Endothelial cell of umbilical vein (primary cell): ENCODE measurements at regions not wholly inside any gene's neighbourhood (a gene's known extent, or its start where the extent isn't known, plus 50 kb on each side); places are given as distances from the start of the nearest gene placed in this dataset.

Experiments used
- BruUV-seq: library from RNA; stranded (reverse); fragments of 400-500 nt; replicated peaks from 2 replicates; lab custom pipeline; 2021; lab: Mats Ljungman, UMichigan
- CTCF ChIA-PET: fragments of 300-600, 350-600 bp; sonication (Branson Sonifier 250); formaldehyde crosslinking; loops from one replicate; lab custom pipeline; 2021; ENCODE audit warnings: antibody characterized with exemption, inconsistent platforms; lab: Charles Lee
- POLR2A ChIA-PET: fragments of 300-600, 350-600 bp; sonication (Branson Sonifier 250); formaldehyde crosslinking; loops from one replicate; lab custom pipeline; 2021; ENCODE audit warnings: antibody characterized with exemption, inconsistent platforms; lab: Charles Lee
- DNase-seq: peaks from one replicate; pipeline ENCODE4 v3.0.0-alpha.2; 2011; ENCODE audit warnings: low read depth, low spot score
- FAIRE-seq: peaks from 2 replicates; lab custom pipeline; 2011; peaks lifted over from hg19 to GRCh38; lab: Jason Lieb, UNC
- H2AFZ ChIP-seq: 2 replicates; pipeline ENCODE4 v1.6.0; 2012; ENCODE audit warnings: low read depth, low read length, control low read depth, inconsistent platforms
- H3K27ac ChIP-seq: 2 replicates; pipeline ENCODE4 v1.5.1; 2011; ENCODE audit warnings: low read depth, mild to moderate bottlenecking, control low read depth, low read length, moderate library complexity; ENCODE audit not compliant: insufficient read depth
- H3K27me3 ChIP-seq, 2 experiments: 2 replicates each; pipeline versions ENCODE4 v1.6.0 to v1.6.1; 2011; ENCODE audit warnings: low read length in 2 of 2, mixed read lengths in 1 of 2; ENCODE audit not compliant: control insufficient read depth in 2 of 2, insufficient read depth in 2 of 2
- H3K36me3 ChIP-seq, 2 experiments: 2 replicates in 1 of 2; 3 replicates in 1 of 2; pipeline ENCODE4 v1.5.1; 2011; ENCODE audit warnings: low read length in 2 of 2, mild to moderate bottlenecking in 1 of 2, moderate library complexity in 1 of 2; ENCODE audit not compliant: control insufficient read depth in 2 of 2, insufficient read depth in 2 of 2; ENCODE audit errors: extremely low read depth in 1 of 2
- H3K4me1 ChIP-seq: 3 replicates; pipeline ENCODE4 v1.5.1; 2011; ENCODE audit warnings: mild to moderate bottlenecking, low read length; ENCODE audit not compliant: control insufficient read depth, insufficient read depth; ENCODE audit errors: extremely low read depth
- H3K4me2 ChIP-seq: 2 replicates; pipeline ENCODE4 v1.6.1; 2011; ENCODE audit warnings: low read length, control low read depth, mixed read lengths; ENCODE audit not compliant: insufficient read depth
- H3K4me3 ChIP-seq, 3 experiments: fragments of 200-600 bp in 1 of 3; sonication (generic), shearing (Covaris generic) in 1 of 3; replicated peaks in 1 of 3; 2 replicates each; pipeline ENCODE4 v1.5.1; 2011 to 2016; ENCODE audit warnings: control low read depth in 3 of 3, low read length in 3 of 3, mild to moderate bottlenecking in 2 of 3, inconsistent platforms in 1 of 3, low read depth in 1 of 3, moderate library complexity in 1 of 3; ENCODE audit not compliant: insufficient read depth in 1 of 3
- H3K79me2 ChIP-seq: 2 replicates; pipeline ENCODE4 v1.6.0; 2012; ENCODE audit warnings: low read length, inconsistent platforms; ENCODE audit not compliant: control insufficient read depth, insufficient read depth
- H3K9ac ChIP-seq: replicated peaks from 2 replicates; pipeline ENCODE3; 2011; ENCODE audit warnings: low read length, control low read depth; ENCODE audit not compliant: insufficient read depth; ENCODE audit errors: extremely low read depth
- H3K9me1 ChIP-seq: replicated peaks from 3 replicates; pipeline ENCODE4 v1.6.0; 2011; ENCODE audit warnings: mild to moderate bottlenecking, low read length; ENCODE audit not compliant: control insufficient read depth, insufficient read depth; ENCODE audit errors: extremely low read depth
- H3K9me3 ChIP-seq: replicated peaks from 2 replicates; pipeline ENCODE4 v1.5.1; 2012; ENCODE audit warnings: low read length, inconsistent platforms; ENCODE audit not compliant: control insufficient read depth, insufficient read depth
- H4K20me1 ChIP-seq: replicated peaks from 2 replicates; pipeline ENCODE3; 2011; ENCODE audit warnings: mild to moderate bottlenecking, low read length; ENCODE audit not compliant: control insufficient read depth, insufficient read depth; ENCODE audit errors: extremely low read depth
- CTCF ChIP-seq, 2 donors: IDR thresholded peaks; 1 replicate in 1 of 2; 2 replicates in 1 of 2; pipeline ENCODE4 v1.5.1; 2011; ENCODE audit warnings: low read length in 2 of 2, mild to moderate bottlenecking in 2 of 2, moderate library complexity in 2 of 2, control low read depth in 1 of 2, inconsistent platforms in 1 of 2, low read depth in 1 of 2; ENCODE audit not compliant: insufficient read depth in 1 of 2; ENCODE audit errors: extremely low read depth in 1 of 2
- EZH2 ChIP-seq: IDR thresholded peaks from 2 replicates; pipeline ENCODE4 v1.6.1; 2012; ENCODE audit warnings: borderline replicate concordance, low read depth, mild to moderate bottlenecking, moderate library complexity, low read length, inconsistent platforms; ENCODE audit not compliant: severe bottlenecking
- FOS ChIP-seq: IDR thresholded peaks from 2 replicates; pipeline ENCODE4 v1.6.1; 2011; ENCODE audit warnings: mild to moderate bottlenecking, low read length, moderate library complexity, borderline replicate concordance; ENCODE audit not compliant: insufficient read depth
- GATA2 ChIP-seq: IDR thresholded peaks from 2 replicates; pipeline ENCODE4 v1.7.0; 2011; ENCODE audit warnings: low read depth, mild to moderate bottlenecking, moderate library complexity, mixed read lengths, low read length; ENCODE audit not compliant: insufficient read length, insufficient read depth
- JUN ChIP-seq: IDR thresholded peaks from 2 replicates; pipeline ENCODE4 v1.6.1; 2011; ENCODE audit warnings: borderline replicate concordance, low read depth; ENCODE audit not compliant: insufficient read length, insufficient read depth
- MYC ChIP-seq: IDR thresholded peaks from one replicate; pipeline ENCODE4 v1.6.1; 2011; ENCODE audit warnings: mild to moderate bottlenecking, low read depth, low read length
- POLR2A ChIP-seq: IDR thresholded peaks from 2 replicates; pipeline ENCODE4 v1.6.1; 2012; ENCODE audit warnings: low read depth, mild to moderate bottlenecking, control low read depth, low read length
- POLR2AphosphoS5 ChIP-seq: IDR thresholded peaks from 2 replicates; pipeline ENCODE4 v1.6.1; 2012; ENCODE audit warnings: low read depth, mild to moderate bottlenecking, control low read depth, low read length, moderate library complexity; ENCODE audit not compliant: insufficient read depth
- dilution Hi-C: fragments of 300-500 bp; cut with MboI; formaldehyde crosslinking; loops from one replicate; pipeline ENCODE4 v1.15.0; 2019; ENCODE audit warnings: low sequenced_read_pairs; ENCODE audit not compliant: extremely low pct_ligation_motif_present
- intact Hi-C: fragments of 100-400 bp; cut with micrococcal nuclease; formaldehyde crosslinking; loops from one replicate; pipeline ENCODE4 v1.10.0; 2022
- TF ChIP-seq, protein P1 (sequence below): IDR thresholded peaks from 2 replicates; pipeline ENCODE4 v1.6.1; 2011; ENCODE audit not compliant: insufficient read depth, insufficient read length

- Histone ChIP-seq H3K4me3 (no peak overlapping the region), H3K27me3 (no peaks in the 10 kb centered on the region), H3K4me1 (no peaks in the 10 kb centered on the region), H2AFZ (no peak overlapping the region), H3K79me2 (no peaks in the 10 kb centered on the region), H3K36me3 (no peaks in the 10 kb centered on the region), H3K27ac (no peak overlapping the region), H4K20me1 (no peaks in the 10 kb centered on the region), H3K4me2 (no peak overlapping the region), H3K9ac (no peak overlapping the region), H3K9me3 (peaks cover 1% of the 10 kb centered on the region), H3K9me1 (no peaks in the 10 kb centered on the region)
- FAIRE-seq (no peak), DNase-seq (no peak)
- dilution Hi-C loops: no loop called here
- ChIA-PET POLR2A (no interaction called here), CTCF (interaction anchor here (0.9 to 1.2 kb wide), 2 partner anchors 9 to 356 kb away, joined by 3 to 4 read pairs; no protein-coding TSS in a partner anchor)
- no TSS peak for BruUV-seq
- TF ChIP-seq GATA2 (no peak), MYC (no peak), JUN (no peak), POLR2A (no peak), EZH2 (no peak), FOS (no peak), POLR2AphosphoS5 (no peak), CTCF (IDR thresholded peaks at IDR 0.05; ENCODE audit: extremely low read depth in 1 of 2, insufficient read depth in 1 of 2, low read depth in 1 of 2, low read length in 2 of 2) (no peak)
- TF ChIP-seq, protein P1, sequence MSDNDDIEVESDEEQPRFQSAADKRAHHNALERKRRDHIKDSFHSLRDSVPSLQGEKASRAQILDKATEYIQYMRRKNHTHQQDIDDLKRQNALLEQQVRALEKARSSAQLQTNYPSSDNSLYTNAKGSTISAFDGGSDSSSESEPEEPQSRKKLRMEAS: no peak
- intact Hi-C loops: no loop called here
These were observed 59.0 kb upstream of the EDEM3 start for GRCh38 chr1:184813528-184814089.
